Tongue (tissue), 1 donor: ENCODE measurements at regions not wholly inside any gene's neighbourhood (a gene's known extent, or its start where the extent isn't known, plus 50 kb on each side); places are given as distances from the start of the nearest gene placed in this dataset.
A peak's percentile ranks its signal among the peaks of the same experiment; 100 is the strongest.

Source experiments
- DNase-seq: peaks from one replicate; pipeline ENCODE4 v3.0.0-alpha.2; 2015

DNA sequence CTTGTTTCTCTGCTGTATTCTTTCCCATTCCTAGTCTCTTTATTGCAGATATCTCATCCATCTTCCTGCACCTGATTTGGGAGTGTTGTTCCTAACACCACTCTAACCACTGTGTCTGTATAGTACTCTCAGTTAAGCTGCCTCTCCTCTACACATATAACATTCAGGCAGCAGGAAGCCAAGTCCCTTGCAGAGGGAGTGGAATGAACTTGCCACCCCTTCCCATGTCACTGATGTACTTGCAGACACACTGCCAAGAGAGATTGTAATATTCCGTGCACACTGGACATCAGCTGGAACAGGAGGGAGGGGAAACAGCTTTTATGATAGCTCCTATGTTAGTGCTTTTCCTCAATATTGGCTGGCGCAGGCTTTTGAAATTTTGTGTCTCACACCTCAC lies 281.6 kb upstream of the E2F7 start:
- no peak for DNase-seq

DNA sequence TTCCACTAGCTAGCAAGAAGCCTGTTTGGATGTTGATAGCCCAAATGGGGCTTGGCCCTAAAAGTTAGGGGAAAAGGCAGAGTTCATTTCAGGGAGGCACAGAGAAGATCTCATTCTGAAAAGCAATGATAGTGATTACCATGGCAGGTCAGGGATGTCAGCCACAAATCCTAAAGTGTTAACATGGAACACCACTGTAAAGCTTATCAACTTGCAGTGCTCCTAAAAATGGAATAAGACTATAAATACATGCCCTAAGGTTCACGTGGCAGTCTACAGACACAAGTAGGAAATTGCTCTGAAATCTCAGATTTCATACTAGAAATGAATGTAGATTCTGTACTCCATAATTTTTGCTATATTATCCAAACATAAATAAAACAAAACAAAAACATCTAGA lies 280.0 kb upstream of the E2F7 start:
- DNase-seq = no peak

DNA sequence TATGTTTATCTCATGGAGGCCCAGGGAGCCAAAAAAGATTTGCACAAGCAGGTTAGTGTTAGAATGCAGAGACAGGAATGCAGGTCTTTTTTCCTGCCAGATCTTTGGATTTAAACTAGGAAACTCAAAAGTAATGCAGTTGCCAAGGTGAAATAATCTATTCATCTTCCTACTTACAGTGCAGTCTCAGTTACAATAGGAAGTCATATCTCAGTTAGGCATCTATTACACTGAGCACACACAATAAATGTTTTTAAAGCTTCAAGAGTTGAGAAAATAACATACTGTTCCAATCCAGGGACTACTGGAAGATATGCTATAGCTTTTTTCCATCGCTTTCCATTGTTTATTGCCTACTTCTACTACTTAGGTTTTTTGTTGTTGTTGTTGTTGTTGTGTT lies 279.3 kb upstream of the E2F7 start:
- no peak for DNase-seq

DNA sequence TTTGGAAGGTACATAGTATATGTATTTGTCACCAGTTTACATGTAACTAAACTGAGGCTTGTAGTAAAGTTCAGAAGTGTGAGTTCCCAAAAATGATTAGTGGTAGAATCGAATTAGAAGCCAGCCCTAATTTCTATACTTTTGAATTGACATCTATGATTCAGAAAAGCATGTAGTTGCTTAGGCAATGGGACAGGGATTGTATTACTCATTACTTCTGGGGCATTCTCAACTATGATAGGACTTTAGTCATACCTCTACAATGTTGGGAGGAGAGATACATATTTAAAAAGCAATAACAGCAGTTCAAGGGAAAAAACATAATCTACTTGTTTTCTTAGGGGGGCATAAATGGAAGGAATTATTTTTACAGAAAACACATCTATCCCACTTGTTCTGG lies 277.9 kb upstream of the E2F7 start:
- no peak for DNase-seq

DNA sequence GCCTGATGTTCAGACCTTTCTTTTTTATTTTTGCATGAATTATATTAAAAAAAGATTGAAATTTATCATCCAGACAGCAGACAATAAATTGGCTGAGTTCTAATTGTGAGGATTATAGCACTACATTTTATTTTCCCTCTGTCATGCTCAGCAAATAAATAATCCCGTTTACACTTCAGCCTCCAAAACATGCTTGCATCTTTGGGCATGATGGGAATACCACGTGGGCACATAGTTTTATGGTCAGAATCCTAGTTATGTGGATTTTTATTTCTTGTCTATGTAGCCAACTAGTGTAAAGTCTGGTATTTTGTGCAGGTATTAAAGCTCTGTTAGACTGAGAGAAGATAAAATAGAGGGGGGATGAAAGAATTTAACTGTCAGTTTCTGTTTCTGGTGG lies 276.9 kb upstream of the E2F7 start:
- DNase-seq = no peak

DNA sequence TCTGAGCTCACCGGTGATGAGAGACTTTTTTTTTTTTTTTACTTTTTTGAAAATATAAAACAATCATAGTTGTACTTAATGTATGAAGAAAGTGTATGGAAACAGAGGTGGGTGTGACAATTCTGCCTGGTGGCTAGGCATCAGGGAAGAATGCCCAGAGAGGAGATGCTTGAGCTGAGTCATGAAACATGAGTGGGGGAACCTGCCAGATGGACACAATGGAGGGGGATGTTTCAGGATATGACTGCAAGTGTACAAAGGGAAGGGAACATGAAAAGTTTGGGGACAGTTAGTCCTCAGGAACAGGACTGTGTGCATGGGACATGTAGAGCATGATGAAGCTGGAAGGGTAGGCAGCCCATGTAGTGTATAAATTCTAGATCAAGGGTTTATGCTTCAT lies 274.2 kb upstream of the E2F7 start:
- DNase-seq = no peak

DNA sequence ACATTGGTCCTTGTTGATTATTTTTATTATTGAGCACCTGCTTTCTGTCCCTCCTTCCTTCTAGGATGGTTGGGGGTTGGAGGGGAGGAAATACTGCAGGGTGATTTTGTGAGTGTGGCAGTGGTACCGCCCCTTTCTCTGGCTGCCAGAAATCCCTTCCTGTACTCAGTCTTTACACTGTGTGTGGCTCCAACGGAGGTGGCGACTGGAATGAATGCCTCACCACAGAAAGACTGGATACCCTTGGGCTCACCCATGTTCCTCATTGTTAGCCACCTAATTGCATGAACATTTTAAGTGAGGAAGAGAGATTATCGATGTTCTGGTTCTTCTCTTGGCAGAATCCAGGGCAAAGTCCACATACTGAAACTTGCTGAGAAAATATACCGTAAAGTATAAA lies 272.0 kb upstream of the E2F7 start:
- DNase-seq = no peak

DNA sequence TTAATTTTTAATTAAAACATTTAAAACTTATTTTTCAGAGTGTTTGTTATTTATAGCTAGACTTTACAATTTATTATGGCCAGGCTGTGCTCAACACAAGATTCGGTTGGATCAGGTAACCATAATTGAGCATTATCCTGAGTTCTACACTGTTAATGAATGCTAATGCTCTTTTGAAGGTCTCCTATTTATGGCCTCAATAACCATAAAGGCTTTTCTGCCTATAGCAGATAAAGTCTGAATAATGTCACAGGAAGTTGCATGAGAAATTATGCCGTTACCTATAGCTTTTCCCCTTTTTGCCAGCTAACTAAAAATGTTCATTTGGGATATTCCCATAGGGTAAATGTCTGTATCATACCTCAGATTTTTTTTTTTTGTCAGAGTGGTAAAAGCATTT lies 269.4 kb upstream of the E2F7 start:
- DNase-seq = no peak

DNA sequence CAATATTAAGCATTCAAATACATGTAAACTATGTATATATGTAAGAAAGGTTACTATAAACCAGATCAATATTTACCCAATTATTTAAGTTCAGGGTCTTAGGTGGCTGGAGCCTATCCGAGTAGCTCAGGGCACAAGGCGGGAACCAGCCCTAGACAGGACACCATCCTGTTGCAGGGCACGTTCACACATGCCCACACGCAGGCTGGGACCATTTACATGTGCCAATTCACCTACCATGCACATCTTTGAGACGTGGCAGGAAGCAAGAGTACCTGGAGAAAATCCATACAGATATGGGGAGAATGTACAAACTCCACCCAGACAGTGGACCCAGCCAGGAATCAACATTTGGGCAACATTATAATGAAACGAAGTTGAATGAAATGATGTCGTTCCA lies 263.0 kb upstream of the E2F7 start:
- no peak for DNase-seq

DNA sequence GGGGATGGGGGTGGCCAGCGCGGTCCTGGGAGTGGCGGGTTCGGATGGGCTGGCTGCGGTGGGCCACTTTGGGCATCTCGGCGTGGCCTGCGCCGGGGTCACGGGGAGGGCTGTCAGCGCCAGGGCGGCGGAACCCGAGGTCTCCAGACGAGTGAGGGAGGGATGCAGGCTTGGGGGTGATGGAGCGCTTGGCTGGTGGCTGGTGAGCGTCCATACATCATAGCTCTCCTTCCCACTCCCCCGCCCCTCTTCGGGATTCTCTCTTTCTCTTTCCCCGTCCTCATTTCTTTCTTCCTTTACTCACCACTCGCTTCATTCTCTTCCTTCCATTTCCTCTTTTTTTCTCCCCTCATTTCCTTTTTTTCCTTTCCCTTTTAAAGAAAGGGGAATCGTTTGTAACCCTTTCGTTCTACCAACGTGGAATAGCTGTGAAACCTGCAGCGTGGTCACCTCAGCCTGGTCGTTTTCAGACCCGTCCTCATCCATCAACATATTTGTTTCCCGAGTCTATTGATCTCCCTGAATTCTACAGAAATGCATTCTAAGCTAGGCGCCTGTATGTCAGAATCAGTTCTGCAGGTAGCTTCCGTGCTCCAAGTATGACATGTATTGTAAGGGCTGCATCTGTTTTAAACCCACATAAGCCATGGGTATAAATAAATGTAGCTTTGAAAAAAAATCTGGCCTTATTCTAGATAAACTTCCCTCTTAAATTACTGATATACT lies 260.3 kb upstream of the E2F7 start:
- no peak for DNase-seq

DNA sequence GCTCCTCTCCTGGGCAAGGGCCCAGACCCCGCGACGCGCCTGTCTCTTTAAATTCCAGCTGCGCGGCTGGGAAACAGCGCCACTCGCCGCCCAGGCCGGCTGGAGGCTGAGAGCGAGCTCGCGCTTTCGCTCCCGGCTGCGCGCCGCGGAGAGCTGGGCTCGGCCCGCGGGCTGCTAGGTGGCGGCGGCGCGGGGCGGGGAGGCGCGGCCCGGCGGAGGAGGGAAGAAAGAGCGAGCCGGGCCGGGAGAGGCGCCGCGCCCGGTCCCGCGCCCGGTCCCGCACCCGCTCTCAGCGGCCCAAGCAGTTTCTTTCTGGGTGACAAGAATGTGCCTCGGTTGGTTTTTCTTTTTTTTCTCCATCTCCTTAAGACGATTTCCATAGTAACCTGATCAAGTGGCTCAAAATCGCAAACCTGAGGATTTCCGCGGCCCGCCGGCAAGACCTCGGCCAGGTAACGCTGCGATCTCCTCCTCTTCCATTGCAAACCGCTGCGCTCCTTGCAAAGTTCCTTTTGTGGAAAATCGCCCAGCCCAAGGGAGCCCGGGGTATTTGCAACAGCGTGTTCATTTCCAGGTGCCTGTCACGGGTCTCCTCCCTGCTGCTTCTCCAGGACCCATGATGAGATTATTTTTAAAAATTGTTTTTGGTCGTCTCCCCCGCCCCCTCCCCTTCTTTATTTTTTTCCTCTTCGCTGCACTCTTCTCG lies 259.5 kb upstream of the E2F7 start:
- DNase-seq = peak; percentile 87

DNA sequence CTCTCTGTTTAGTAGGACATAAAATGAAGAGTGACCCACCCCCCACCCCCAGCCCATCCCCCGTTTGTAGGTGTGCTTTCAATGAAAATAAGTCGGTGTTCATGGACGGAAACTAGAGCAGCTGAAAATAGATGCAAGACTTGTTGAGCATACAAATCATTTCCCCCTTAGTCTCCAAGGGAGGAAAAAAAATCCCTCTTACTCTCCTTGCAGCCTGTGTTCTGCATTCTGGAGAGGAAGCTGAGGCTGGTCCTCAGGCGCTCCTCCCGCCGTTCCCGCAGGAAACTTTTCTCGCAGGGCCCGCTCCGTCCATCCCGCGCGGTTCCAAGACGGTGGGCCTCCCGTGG lies 259.0 kb upstream of the E2F7 start:
- no peak for DNase-seq

DNA sequence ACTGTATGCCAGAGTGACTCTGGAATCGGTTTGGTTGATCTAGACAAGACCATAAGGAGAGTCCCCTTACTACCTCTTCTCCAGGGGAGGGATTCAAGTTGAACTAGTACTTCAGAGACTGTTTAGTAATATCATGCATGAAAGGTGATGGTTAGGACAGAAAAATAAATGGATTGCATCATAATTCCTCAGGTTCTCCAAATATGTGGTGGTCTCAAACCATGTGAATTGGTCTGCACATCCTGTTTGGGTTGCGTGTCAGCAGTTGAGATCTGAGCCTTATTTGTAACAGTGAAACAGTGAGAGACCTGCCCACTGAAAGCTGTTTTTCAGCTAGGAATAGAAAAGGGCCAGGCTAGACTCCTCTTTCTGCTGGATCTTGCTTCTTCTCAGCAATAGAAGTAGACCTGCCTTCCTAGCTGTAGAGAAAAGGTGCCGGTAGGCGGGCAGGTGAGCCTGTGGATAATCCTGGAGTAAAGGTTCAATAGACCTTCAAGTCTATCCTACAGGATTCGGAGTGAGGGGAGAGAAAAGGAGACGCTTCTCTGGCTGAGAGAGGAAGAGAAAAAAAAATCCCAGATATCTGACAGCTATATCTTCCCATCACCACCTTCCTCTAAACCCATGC lies 258.5 kb upstream of the E2F7 start:
- DNase-seq = no peak

DNA sequence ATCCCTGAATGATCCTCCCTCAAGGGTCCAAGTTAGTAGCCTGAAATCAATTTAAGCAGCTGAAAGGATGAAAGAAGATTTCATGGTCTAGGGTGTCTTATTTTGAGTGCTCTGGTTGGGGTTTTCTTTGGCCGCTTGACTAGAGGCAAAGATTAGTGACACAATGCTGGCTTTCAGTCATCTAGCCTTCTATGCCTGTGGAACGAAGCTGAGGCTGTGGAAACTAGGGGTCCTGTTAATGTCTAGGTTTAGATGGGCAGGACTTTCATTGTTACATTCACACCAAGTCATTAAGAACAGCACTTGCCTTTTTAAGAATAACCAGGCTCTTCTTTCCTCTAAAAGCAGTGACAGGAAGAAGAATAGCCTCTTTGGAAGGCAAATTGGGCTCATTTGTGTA lies 253.8 kb upstream of the E2F7 start:
- DNase-seq = no peak

DNA sequence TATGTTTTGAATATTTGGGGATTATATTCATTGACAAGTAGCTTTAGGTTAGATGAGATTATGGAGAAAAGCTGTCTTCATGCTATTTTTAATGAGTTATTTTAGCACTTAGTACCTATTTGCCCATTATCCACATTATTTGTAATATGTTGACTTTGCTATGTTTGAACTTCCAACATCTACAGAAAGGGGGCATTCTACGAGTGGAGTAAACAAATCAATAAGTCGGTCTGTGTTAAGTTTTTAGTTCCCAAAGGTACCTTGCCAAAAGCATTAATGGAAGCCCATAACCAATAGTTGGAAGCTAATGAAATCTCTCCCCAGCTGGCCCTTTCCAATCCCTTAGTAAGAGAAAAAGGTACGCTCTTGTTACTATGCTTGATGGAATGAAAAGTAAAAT lies 250.0 kb upstream of the E2F7 start:
- no peak for DNase-seq

DNA sequence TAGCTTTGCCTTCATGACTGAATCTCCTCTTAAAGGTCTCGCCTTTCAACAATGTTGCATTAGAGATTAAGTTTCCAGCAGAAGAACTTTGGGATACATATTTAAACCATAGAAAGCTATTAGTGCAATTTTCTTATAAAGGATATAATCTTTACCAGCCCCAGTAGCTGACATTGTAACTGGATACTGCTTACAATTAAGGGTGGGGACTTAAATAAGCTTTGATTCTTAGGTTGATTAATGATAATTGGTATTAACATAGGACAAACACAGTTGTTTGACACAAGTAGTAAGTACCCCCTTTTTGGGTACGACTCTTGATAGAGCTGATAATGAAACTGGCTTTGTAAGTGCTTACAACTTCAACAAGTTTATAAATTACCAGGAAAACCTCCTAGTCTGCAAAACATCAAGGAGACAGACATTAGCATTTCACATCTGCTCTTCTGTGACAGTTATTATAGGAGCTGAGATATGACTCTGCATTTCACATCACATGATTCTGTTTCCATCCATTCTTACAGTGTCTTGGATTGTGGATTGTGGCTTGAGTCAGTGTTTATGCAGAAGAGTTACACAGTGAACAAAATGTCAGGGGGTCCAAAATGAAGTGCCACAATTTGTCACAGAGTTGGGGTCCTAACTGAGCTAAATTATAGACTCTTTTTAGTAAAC lies 249.1 kb upstream of the E2F7 start:
- DNase-seq = no peak

DNA sequence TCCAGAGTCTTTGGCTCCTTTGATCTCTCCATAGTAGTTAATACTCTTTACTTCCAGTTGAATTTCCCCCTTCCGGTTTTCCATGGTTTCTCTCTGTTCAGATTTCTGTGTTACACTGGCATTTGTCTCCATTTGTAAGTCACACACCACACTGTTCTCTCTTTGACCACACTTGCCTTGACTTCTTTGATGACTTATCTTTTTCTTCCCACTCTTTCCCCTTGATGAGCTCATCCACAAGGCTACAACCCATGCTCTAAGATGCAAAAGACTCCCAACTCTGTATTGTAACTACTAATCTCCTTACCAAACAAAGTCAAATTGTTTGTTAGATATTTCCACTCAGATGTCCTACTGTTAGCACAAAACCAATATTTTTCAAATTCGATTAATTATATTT lies 242.7 kb upstream of the E2F7 start:
- DNase-seq = no peak

DNA sequence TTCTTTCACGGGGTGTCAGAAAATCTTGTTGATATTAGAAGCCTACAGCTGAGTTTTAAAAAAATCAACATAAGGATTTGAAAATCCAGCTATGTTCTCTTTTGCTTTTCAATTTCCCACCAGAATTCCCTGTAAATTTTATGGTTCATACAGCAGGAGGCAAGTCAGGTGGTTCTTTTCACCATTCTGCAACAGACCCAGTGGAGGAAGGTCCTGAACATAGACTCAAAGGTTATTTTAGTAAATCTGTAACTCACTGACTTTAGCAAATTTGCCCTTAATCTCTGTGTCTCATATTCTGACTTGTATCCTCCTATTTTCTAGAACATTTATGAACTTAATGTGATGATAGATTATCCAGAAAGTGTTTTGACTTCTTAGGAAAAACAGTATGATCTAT lies 235.4 kb upstream of the E2F7 start:
- no peak for DNase-seq

DNA sequence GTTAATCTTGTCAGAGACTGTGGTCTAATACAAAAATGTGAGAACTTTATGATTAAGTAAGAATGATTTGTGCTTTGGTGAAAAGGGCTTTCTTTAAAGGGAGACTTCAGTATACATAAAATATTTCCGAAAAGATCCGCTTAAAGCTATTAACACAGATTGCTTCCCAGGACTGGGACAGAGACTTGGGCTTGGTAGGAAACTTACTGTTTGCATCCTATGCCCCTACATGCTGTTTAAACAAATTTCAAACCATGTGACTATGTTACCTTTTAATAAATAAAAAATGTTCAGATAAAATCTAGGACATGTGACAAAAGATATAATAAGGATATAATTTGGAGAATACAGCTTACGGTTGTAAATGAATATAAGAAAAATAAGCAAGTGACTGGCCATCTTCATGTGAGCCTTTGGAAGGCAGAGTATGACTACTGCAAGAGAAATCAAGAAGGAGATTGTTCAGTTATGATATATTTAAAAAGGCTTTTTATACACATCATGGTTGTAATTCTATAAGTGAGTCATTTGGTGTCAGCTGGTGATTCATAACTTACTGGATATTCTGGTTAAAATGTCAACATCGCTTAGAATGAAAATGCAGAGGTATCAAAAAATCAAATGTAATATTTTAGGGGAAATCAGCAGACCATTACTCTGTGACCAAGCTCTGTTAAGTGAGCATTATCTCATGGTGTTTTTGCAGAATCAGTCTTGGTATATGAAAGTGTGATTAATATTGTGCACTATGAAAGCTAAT lies 234.7 kb upstream of the E2F7 start:
- DNase-seq = no peak

DNA sequence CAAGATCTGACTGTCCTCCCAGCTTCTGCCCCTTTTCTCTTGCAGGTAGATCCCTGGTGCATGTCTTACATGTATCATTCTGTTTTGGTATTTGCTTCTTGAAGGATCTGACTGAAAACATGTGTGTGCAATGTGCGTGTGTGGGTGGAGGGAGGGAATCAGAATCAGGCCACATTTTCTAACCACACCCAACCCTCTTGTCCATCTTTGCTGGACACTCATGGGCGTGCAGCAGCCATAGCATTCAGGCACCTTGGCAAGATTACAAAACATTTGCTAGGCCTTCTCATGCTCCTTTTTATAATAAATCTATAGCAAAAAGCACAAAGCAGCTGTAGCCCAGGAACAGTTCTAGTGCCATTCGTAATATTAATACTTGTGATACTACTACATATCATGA lies 233.6 kb upstream of the E2F7 start:
- DNase-seq = no peak

DNA sequence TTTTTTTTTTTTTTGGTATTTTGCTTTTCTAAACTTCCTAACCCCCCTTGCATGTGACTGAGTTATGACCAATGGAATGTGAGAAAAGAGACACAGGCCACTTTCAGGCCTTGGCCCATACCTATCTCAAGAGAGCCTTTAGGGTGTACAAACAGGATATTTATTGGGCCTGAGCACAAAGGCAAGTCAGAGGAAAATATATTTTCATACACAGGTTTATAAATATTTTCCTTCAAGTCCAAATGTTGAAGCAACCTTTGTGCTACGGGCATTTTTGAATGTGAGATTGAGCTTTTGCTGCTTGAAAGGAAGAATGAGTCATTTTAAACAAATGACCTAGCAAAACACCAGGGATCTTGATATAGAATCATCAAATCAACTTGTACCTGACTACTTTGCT lies 228.6 kb upstream of the E2F7 start:
- DNase-seq = no peak

DNA sequence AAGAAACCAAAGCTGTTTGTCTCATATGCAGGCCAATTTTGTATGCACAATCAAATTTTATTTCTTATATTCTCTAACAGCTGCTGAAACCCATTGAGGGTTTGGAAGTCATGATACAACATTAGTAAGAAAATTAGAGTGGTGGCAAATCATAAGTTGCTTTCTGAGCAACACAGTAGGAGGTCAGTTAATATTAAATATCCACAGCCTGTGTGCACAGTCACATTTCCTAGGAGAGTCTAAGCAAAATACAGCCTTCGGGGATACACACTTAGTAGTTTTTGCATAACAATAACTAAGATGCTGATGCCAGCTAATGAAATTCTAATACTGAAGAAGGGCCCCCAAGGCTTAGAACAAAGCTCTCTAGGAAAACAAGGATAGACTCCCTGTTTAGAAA lies 209.6 kb upstream of the E2F7 start:
- no peak for DNase-seq

DNA sequence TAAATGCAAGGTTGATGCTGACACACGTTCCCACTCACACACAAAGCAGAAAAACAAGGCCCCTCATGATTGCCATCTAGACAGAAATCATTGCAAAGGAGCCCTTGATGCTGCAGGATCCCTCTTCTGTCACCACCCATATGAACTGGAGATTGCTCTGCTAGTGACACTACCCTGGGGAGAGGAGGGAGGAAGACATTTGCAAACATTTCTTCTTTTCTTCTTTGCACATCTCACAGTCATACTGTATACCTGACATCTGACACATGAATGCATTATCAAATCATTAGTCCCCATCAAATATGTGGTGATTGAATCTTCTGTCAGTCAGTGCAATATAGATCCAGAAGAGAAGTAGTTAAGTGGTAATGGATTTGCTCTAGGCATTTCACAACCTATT lies 208.5 kb upstream of the E2F7 start:
- no peak for DNase-seq
